ENCODE measurements at regions not wholly inside any gene's neighbourhood (a gene's known extent, or its start where the extent isn't known, plus 50 kb on each side); places are given as distances from the start of the nearest gene placed in this dataset.

- ATAC-seq (ENCODE audit: low read depth), result no peak
- no peak overlapping the region for H3K27ac ChIP-seq (ENCODE audit: poor library complexity, severe bottlenecking)
- H3K36me3 ChIP-seq (ENCODE audit: low read depth), result no peaks in the 10 kb centered on the region
- no peaks in the 10 kb centered on the region for H3K4me1 ChIP-seq (ENCODE audit: insufficient read depth, poor library complexity, severe bottlenecking)
- no peaks in the 10 kb centered on the region for H3K27me3 ChIP-seq (ENCODE audit: insufficient read depth, poor library complexity, severe bottlenecking)
- DNase-seq (ENCODE audit: low spot score), result no peak
- H3K9me3 ChIP-seq (ENCODE audit: severe bottlenecking), result no peaks in the 10 kb centered on the region
- TF ChIP-seq, protein P1, sequence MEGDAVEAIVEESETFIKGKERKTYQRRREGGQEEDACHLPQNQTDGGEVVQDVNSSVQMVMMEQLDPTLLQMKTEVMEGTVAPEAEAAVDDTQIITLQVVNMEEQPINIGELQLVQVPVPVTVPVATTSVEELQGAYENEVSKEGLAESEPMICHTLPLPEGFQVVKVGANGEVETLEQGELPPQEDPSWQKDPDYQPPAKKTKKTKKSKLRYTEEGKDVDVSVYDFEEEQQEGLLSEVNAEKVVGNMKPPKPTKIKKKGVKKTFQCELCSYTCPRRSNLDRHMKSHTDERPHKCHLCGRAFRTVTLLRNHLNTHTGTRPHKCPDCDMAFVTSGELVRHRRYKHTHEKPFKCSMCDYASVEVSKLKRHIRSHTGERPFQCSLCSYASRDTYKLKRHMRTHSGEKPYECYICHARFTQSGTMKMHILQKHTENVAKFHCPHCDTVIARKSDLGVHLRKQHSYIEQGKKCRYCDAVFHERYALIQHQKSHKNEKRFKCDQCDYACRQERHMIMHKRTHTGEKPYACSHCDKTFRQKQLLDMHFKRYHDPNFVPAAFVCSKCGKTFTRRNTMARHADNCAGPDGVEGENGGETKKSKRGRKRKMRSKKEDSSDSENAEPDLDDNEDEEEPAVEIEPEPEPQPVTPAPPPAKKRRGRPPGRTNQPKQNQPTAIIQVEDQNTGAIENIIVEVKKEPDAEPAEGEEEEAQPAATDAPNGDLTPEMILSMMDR (IDR thresholded peaks at IDR 0.05; ENCODE audit: poor library complexity, severe bottlenecking), result no peak
- no peak overlapping the region for H3K4me3 ChIP-seq (ENCODE audit: severe bottlenecking)
Observed at GRCh38 chr6:147009358-147009757, 194.9 kb upstream of the STXBP5 start.

GRCh38 chr6:147015674-147016073 is 188.5 kb upstream of the STXBP5 start:
- Histone ChIP-seq H3K27me3 (ENCODE audit: insufficient read depth, poor library complexity, severe bottlenecking) (no peaks in the 10 kb centered on the region), H3K27ac (ENCODE audit: poor library complexity, severe bottlenecking) (no peak overlapping the region), H3K36me3 (ENCODE audit: low read depth) (no peaks in the 10 kb centered on the region), H3K9me3 (ENCODE audit: severe bottlenecking) (no peaks in the 10 kb centered on the region), H3K4me1 (ENCODE audit: insufficient read depth, poor library complexity, severe bottlenecking) (peaks cover 3% of the 10 kb centered on the region), H3K4me3 (ENCODE audit: severe bottlenecking) (no peak overlapping the region)
- TF ChIP-seq, protein P1 (IDR thresholded peaks at IDR 0.05; ENCODE audit: poor library complexity, severe bottlenecking), result no peak
- DNase-seq (ENCODE audit: low spot score) (no peak), ATAC-seq (ENCODE audit: low read depth) (no peak)

GRCh38 chr6:147016440-147016839 is 187.8 kb upstream of the STXBP5 start:
- ATAC-seq (ENCODE audit: low read depth), result no peak
- Histone ChIP-seq H3K27me3 (ENCODE audit: insufficient read depth, poor library complexity, severe bottlenecking) (no peaks in the 10 kb centered on the region), H3K9me3 (ENCODE audit: severe bottlenecking) (no peaks in the 10 kb centered on the region), H3K27ac (ENCODE audit: poor library complexity, severe bottlenecking) (no peak overlapping the region), H3K36me3 (ENCODE audit: low read depth) (no peaks in the 10 kb centered on the region), H3K4me3 (ENCODE audit: severe bottlenecking) (no peak overlapping the region), H3K4me1 (ENCODE audit: insufficient read depth, poor library complexity, severe bottlenecking) (peaks cover 3% of the 10 kb centered on the region)
- no peak for DNase-seq (ENCODE audit: low spot score)
- TF ChIP-seq, protein P1 (IDR thresholded peaks at IDR 0.05; ENCODE audit: poor library complexity, severe bottlenecking), result no peak

DNA sequence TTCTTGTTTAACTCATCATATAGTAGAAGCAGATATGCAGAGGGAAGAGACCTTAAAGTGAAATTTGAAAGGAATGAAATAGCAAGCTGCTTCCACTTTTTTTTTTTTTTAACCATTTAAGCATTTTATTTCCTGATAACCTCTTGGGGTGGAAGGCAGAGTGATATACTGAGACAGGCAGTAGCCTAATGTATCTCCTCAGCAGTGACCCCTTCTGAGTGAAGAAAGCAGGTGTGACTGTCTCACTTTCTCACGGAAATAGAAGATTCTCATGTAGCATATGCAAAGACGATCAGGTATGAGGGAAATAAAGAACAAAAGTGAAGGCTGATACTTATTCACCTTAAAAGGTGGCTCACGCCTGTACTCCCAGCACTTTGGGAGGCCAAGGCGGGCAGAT is 187.1 kb upstream of the STXBP5 start:
- DNase-seq (ENCODE audit: low spot score) (no peak), ATAC-seq (ENCODE audit: low read depth) (no peak)
- Histone ChIP-seq H3K4me3 (ENCODE audit: severe bottlenecking) (no peak overlapping the region), H3K27ac (ENCODE audit: poor library complexity, severe bottlenecking) (no peak overlapping the region), H3K4me1 (ENCODE audit: insufficient read depth, poor library complexity, severe bottlenecking) (peaks cover 3% of the 10 kb centered on the region), H3K9me3 (ENCODE audit: severe bottlenecking) (no peaks in the 10 kb centered on the region), H3K36me3 (ENCODE audit: low read depth) (no peaks in the 10 kb centered on the region), H3K27me3 (ENCODE audit: insufficient read depth, poor library complexity, severe bottlenecking) (no peaks in the 10 kb centered on the region)
- TF ChIP-seq, protein P1 (IDR thresholded peaks at IDR 0.05; ENCODE audit: poor library complexity, severe bottlenecking), result no peak

- H3K4me3 ChIP-seq (ENCODE audit: severe bottlenecking), result no peak overlapping the region
- TF ChIP-seq, protein P1 (IDR thresholded peaks at IDR 0.05; ENCODE audit: poor library complexity, severe bottlenecking), result no peak
- no peaks in the 10 kb centered on the region for H3K9me3 ChIP-seq (ENCODE audit: severe bottlenecking)
- no peak overlapping the region for H3K27ac ChIP-seq (ENCODE audit: poor library complexity, severe bottlenecking)
- peaks cover 3% of the 10 kb centered on the region for H3K4me1 ChIP-seq (ENCODE audit: insufficient read depth, poor library complexity, severe bottlenecking)
- ATAC-seq (ENCODE audit: low read depth) (no peak), DNase-seq (ENCODE audit: low spot score) (no peak)
- H3K36me3 ChIP-seq (ENCODE audit: low read depth), result no peaks in the 10 kb centered on the region
- no peaks in the 10 kb centered on the region for H3K27me3 ChIP-seq (ENCODE audit: insufficient read depth, poor library complexity, severe bottlenecking)
Observed at GRCh38 chr6:147019001-147019400, 185.2 kb upstream of the STXBP5 start.

All from RWPE2 (cell line).